Lower leg skin (tissue), 4 donors: ENCODE measurements at regions not wholly inside any gene's neighbourhood (a gene's known extent, or its start where the extent isn't known, plus 50 kb on each side); places are given as distances from the start of the nearest gene placed in this dataset.
"Not testable (repeated sequence)": the region's sequence is repeated elsewhere in the genome, so short reads cannot be mapped to it uniquely, and the experiment has no call there.

Experiments used
- DNase-seq, 2 donors: peaks; one replicate each; pipeline ENCODE4 v3.0.0-alpha.2; 2019; ENCODE audit warnings: low spot score in 2 of 2
- H3K4me3 ChIP-seq: fragments of 200-600 bp; sonication (generic); 2 replicates; pipeline ENCODE4 v1.5.1; 2017; ENCODE audit warnings: mild to moderate bottlenecking, low read depth; ENCODE audit not compliant: poor library complexity, severe bottlenecking
- POLR2A ChIP-seq, 2 donors: fragments of 450-650 bp; IDR thresholded peaks; one replicate each; pipeline ENCODE4 v1.6.1; 2016 to 2017; ENCODE audit warnings: antibody characterized with exemption in 2 of 2, mild to moderate bottlenecking in 1 of 2, moderate library complexity in 1 of 2
- WGBS, 2 donors: methylation state at CpG; one replicate each; pipeline ENCODE4 v1.1.5; 2018; 5-methylcytosine and 5-hydroxymethylcytosine counted together
- intact Hi-C: fragments of 100-400 bp; cut with DNase I; formaldehyde crosslinking; loops from one replicate; pipeline ENCODE4 v1.15.0; 2023; ENCODE audit warnings: low total_unique reads
- TF ChIP-seq, protein P1 (sequence below), 3 donors: fragments of 450-650 bp; IDR thresholded peaks; one replicate each; pipeline ENCODE4 v1.5.1; 2016; ENCODE audit warnings: antibody characterized with exemption in 3 of 3, mild to moderate bottlenecking in 3 of 3, moderate library complexity in 2 of 3

DNA sequence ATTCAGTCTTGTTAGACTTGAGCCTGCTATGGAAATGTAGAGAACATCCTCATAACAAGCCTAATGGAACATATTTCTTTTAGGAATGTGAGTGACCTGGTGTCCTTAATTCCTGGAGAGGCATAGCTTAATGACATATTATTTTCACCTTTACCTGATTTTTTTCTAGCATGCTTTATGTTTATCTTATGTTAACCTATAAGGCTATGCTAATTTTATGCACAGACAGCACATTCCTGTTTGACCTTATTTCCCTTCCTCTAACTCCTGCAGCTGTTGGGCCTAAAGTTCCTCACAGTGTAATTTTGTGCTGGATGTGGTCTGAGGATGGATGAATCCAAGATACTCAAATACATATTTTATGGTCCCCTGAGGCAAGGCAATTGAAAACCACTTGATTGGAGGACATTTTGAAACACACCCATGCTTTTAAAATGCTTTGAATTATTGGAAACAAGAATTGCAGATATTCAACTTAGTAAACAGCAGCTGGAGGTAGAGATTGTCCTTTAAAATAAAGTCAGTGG lies 111.5 kb downstream of the LARP7 start:
- no peak overlapping the region for H3K4me3 ChIP-seq
- DNase-seq, result no peak
- intact Hi-C loops, result no loop called here
- TF ChIP-seq, protein P1, sequence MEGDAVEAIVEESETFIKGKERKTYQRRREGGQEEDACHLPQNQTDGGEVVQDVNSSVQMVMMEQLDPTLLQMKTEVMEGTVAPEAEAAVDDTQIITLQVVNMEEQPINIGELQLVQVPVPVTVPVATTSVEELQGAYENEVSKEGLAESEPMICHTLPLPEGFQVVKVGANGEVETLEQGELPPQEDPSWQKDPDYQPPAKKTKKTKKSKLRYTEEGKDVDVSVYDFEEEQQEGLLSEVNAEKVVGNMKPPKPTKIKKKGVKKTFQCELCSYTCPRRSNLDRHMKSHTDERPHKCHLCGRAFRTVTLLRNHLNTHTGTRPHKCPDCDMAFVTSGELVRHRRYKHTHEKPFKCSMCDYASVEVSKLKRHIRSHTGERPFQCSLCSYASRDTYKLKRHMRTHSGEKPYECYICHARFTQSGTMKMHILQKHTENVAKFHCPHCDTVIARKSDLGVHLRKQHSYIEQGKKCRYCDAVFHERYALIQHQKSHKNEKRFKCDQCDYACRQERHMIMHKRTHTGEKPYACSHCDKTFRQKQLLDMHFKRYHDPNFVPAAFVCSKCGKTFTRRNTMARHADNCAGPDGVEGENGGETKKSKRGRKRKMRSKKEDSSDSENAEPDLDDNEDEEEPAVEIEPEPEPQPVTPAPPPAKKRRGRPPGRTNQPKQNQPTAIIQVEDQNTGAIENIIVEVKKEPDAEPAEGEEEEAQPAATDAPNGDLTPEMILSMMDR (IDR thresholded peaks at IDR 0.05), result no peak
- no peak for TF ChIP-seq POLR2A (IDR thresholded peaks at IDR 0.05)

DNA sequence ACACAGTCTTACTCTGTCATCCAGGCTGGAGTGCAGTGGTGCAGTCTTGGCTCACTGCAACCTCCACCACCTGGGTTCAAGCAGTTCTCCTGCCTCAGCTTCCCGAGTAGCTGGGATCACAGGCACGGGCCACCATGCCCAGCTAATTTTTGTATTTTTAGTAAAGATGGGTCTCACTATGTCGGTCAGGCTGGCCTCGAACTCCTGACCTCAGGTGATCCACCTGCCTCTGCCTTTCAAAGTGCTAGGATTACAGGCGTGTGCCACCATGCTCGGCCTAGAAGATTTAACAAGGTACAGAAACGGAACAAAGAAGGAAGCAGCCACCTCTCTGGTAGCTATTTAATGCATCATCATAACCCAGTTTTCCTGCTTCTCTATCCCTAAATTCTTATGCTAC lies 113.8 kb downstream of the LARP7 start:
- DNase-seq, intact Hi-C loops, H3K4me3 ChIP-seq: not testable (repeated sequence)
- 77 to 89% methylated on average over 7 of the region's 7 CpGs for WGBS, 2 donors

DNA sequence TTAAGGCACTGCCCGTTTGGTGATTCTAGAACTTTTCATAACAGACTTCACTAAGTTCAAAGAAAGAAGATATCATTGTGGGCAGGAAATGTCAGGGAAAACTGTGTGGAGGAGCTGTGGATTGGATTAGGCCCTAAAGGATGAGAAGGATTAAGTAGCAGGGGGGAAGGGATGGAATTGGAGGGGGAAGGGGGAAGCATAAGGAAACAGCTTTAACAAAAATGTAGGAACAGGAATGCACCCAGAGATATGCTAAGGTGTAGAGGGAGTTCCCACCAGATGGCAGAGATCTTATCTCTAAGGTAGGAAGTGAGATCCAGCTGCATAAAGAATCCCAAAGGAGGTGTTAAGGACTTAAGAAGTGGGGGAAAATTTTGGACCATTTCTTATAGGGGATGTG lies 114.5 kb downstream of the LARP7 start:
- intact Hi-C loops, result no loop called here
- no peak for DNase-seq
- TF ChIP-seq POLR2A (IDR thresholded peaks at IDR 0.05), result no peak
- WGBS, 2 donors, result 68% methylated on average over 1 of the region's 1 CpG
- no peak overlapping the region for H3K4me3 ChIP-seq

DNA sequence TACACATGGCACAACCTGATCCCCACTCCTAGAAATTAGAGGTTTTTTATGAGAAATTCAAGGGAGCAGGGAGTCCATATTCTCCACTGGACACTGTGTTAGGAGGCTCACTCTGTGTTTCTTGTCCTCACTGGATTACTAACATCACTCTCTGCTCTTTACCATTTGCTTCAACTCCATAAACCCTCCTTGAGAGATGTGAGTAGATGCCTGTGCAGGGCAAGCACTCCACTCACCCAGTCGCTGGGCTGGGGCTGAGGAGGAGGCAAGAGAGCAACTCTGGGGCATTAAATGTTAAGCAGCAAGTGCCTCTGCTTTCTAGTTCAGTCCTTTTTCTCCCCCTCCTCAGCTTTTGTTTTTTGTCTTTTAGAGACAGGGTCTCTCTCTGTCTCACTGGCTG lies 115.1 kb downstream of the LARP7 start:
- H3K4me3 ChIP-seq, result no peak overlapping the region
- DNase-seq, result no peak
- WGBS, 2 donors, result 61 to 73% methylated on average over 1 of the region's 1 CpG
- TF ChIP-seq, protein P1 (IDR thresholded peaks at IDR 0.05), result no peak
- TF ChIP-seq POLR2A (IDR thresholded peaks at IDR 0.05), result no peak
- intact Hi-C loops, result no loop called here

DNA sequence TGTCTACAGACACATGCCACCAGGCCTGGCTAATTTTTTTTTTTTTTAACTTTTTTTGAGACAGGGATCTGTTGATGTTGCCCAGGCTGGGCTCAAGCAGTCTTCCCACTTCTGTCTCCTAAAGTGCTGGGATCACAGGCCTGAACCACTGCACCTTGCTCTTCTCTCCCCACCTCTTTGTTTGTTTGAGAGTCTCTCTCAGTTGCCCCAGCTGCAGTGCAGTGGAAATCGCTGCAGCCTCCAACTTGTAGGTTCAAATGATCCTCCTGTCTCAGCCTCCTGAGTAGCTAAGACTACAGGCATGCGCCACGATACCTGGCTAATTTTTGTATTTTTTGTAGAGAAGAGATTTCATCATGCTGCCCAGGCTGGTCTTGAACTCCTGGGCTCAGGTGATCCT lies 115.6 kb downstream of the LARP7 start:
- no peak overlapping the region for H3K4me3 ChIP-seq
- intact Hi-C loops, result no loop called here
- no peak for DNase-seq
- TF ChIP-seq, protein P1 (IDR thresholded peaks at IDR 0.05), result no peak
- TF ChIP-seq POLR2A (IDR thresholded peaks at IDR 0.05), result no peak
- 98 to 100% methylated on average over 3 of the region's 3 CpGs for WGBS, 2 donors

DNA sequence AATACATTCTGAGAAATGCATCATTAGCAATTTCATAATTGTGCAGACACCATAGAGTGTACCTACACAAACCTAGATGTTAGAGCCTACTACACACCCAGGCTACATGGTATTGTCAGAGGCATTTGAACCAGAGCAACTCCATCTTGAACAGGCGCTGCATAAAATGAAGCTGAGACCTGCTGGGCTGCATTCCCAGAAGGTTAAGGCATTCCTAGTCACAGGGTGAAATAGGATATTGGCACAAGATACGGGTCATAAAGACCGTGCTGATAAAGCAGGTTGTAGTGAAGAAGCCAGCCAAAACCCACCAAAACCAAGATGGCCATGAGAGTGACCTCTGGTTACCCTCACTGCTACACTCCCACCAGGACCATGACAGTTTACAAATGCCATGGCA lies 116.4 kb downstream of the LARP7 start:
- 57 to 70% methylated on average over 3 of the region's 3 CpGs for WGBS, 2 donors
- DNase-seq, result no peak
- intact Hi-C loops, result no loop called here
- TF ChIP-seq POLR2A (IDR thresholded peaks at IDR 0.05), result no peak
- TF ChIP-seq, protein P1 (IDR thresholded peaks at IDR 0.05), result no peak
- H3K4me3 ChIP-seq, result no peak overlapping the region

DNA sequence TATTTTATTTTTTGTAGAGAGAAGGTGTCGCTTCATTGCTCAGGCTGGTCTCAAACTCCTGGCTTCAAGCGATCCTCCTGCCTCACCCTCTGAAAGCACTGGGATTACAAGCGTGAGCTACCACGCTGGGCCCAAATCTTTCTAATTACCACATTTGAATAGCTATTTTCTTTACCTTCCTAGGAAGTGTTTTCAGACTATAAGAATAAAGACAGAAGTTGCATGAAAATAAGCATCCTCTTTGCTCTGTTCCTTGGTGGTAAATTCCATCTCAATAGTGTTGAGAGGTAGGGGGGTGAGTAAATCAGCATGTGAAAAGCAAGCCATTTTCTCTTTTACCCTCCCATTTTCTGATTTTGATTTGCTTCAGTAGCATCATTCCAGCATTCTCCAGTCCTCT lies 122.4 kb downstream of the LARP7 start:
- DNase-seq, result no peak
- TF ChIP-seq, protein P1 (IDR thresholded peaks at IDR 0.05), result no peak
- no peak for TF ChIP-seq POLR2A (IDR thresholded peaks at IDR 0.05)
- 66 to 67% methylated on average over 4 of the region's 4 CpGs for WGBS, 2 donors
- intact Hi-C loops, result no loop called here
- H3K4me3 ChIP-seq, result no peak overlapping the region
